Renal pelvis (tissue), 1 donor: ENCODE measurements at regions not wholly inside any gene's neighbourhood (a gene's known extent, or its start where the extent isn't known, plus 50 kb on each side); places are given as distances from the start of the nearest gene placed in this dataset.

Experiments used
- DNase-seq: peaks from one replicate; pipeline ENCODE4 v3.0.0-alpha.2; 2013

GRCh38 chr14:98878282-98878681 is 393.7 kb downstream of the BCL11B start:
- no peak for DNase-seq

DNA sequence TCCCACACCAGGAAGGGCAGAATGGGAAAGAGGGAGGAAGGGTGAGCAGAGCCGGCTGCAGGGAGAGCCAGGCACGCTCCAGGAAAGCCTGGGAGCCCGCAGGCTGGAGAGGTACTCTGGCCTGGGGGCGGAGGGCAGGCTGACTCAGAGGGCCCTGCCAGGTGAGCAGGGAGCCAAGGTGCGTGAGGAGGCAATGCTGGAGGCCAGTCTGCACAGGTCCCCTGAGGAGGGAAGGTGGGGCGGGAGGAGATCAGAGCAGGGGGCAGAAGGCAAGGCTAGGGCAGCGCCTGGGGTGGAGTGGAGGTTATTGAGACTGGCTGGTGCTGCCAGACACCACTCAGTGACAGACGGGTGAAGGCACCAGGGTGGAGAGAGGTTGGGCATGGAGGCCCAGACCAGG is 385.0 kb downstream of the BCL11B start:
- DNase-seq, result no peak

- DNase-seq, result no peak
These were observed 383.7 kb downstream of the BCL11B start for GRCh38 chr14:98888281-98888680.

DNA sequence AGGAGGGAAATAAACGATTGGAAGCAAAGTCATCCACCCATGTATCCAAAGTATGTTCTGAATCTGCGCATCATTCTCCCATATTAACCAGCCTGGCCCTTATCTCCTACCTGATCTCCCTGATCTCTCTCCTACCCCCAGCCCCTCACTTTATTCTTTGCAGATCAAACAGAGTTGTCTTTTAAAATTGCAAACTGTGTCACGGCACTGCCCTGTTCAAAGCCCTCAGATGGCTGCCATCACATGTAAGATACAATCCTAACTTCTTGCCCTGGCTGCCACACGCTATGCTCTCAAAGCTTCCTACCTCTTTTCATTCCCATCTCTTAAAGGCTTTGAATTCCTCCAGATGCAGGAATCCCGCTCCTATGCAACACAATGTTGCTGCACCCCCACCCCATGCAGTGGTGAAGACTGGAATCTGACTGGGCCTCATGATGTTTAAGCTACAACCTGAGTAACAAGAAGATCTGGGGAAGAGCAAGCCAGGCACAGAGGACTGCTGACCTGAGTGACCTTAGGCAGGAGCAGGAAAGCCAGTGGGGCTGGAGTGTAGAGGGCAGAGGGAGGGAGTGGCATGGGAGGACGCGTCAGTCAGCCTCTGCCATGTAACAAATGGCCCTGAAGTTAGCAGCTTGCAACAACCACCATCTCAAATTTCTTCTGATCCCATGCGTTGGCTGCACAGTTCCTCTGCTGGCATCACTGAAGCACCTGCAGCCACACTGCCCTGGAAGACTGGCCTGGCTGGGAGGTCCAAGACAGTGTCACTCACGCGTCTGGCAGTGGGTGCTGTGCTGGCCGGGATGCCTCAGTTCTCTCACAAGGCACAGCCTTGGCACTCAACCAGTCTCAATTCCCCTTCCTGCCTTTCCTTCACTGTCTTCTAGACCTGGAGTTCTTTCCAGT is 382.8 kb downstream of the BCL11B start:
- no peak for DNase-seq

GRCh38 chr14:98889836-98890185 is 382.2 kb downstream of the BCL11B start:
- DNase-seq, result no peak

DNA sequence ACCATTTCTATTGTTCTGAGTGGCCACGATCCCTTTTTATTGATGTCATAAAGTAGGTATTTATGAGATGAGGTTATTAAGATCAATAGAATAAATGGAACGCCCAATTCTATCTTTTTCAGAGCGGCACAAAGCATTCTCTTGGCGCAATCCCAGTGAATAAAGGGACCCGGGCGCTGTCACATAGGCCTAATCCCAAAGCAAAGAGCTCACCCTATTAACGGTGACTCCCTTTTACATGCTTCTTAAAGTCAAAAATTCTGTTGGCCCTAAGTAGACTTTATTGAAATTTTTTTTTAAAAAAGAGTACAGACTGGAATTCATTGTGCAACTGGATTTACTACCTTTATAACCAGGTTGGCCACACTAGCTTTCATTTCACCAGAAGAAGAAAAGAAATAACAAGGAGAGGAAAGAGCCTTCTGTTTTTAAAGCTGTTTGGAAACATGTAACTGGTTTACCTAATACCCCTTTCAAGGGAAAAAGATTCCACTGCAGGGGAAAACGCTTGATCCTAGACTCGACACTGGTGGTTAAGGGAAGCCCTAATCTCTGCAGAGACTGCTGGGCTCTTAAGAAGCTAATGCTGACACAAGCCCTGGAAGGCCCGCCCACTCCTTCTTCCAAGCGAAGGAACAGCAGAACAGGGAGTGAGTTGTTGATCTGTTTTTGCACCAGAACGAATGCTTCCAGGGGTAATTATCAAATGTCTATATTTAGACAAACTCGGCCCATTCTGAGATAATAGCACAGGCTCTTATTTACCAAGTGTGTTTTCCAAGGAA is 381.2 kb downstream of the BCL11B start:
- DNase-seq, result no peak

- DNase-seq, result no peak
These were observed 378.3 kb downstream of the BCL11B start for GRCh38 chr14:98893675-98894074.

DNA sequence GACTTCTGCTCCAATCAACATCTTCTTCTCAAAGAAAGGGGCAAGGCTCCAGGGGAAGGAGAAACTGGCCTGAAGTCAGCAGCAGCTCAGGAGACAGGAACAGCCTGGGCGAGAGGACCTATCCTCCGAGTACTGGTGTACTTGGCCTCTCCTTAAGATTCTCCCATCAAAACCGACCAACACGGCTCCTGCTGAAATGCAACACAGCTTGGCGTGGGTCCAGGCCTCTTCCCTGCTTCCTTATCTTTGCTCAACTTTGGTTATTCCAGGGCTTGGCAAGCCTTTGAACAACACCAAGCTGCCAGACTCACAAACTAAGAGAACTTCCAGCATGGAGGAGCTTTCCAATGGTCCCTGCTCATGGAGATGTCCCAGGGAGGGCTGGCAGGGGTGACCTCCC is 377.4 kb downstream of the BCL11B start:
- DNase-seq, result no peak

DNA sequence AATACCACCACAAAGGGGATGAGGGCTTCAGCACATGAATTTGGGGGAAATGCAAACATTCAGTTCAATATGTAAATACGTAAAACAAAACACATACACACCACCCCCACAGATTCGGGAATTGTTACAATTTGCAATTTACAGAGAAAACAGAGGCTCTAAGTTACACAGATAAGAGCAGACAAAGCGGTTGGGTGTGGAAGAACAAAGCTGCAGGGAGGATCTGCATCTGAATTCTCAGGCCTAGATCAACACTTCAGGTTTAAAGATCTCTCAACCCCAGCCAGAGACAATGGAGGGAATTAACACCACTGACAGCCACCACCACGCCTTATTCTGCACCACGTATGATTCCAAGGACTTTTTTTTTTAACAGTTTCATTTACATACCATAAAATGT is 375.5 kb downstream of the BCL11B start:
- no peak for DNase-seq

GRCh38 chr14:98897605-98898309 is 374.2 kb downstream of the BCL11B start:
- DNase-seq, result no peak

DNA sequence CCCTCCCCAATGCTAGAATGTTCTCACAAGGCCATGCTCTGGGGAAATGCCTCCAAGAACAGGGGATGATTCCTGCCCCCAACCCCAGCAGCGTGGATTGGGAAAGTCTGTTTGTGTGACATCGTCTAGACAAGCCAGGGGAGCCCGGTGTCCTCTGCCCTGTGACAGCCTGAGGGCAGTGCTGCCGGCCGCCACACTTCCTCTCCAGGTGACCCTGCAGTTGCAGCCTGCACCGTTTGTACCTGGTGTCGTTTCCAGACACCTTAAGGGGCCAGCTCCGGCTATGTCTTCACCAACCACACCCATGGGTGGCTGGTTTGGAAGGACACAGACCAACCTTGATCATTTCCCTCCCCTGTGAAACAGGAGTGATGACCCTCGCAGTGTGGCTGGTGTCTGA is 372.6 kb downstream of the BCL11B start:
- no peak for DNase-seq

DNA sequence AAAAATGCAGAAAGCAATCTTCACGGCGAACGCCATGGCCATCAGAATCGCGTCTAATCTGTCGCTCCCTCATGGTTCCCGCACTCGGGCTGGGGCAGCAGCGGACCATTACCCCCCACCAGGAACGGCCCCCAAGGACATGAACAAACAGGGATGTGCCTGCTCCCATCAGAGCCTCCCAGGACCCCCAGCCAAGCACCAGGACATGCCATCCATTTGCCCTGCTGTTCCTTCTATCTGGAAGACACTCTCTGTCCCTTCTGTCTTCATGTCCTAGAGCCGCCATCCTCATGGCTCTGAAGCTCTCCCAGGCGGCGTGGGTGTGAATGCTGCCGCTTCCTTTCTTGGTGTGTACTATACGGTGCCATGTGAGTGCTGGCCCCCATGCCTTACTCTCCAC is 371.8 kb downstream of the BCL11B start:
- DNase-seq, result no peak

- no peak for DNase-seq
These were observed 371.2 kb downstream of the BCL11B start for GRCh38 chr14:98900798-98901197.

DNA sequence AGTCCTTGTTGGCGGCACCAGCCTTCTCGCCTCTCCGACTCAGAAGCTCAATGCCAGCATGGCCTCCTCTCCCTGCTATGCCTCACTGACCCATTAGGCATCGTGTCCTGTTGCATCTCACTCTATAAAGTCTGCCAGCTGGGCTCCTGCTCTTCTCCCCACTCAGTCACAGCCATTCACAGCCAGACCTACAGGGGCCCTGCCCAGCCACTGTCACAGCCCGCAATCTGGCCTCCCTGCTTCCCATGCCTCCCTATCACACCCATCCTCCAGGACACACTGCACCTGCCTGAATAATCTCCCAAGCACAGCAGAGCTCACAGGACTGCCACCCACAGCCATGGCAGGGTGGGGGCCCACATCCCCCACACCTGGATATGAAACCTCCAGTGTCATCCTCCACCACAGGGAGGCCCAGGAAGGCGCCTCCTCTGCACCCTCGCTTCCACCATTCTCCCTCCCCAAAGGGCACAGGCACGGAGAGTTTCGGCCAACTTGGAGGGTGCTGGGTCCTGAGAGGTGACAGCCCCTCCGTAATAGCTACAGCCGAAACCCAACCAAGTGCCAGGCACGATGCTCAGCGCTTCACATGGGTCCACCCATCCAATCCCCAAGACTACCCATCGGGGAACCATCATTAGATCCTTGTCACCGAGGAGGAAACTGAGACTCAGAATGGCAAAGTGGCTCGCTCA is 370.3 kb downstream of the BCL11B start:
- DNase-seq, result no peak

GRCh38 chr14:98903371-98903770 is 368.6 kb downstream of the BCL11B start:
- no peak for DNase-seq

DNA sequence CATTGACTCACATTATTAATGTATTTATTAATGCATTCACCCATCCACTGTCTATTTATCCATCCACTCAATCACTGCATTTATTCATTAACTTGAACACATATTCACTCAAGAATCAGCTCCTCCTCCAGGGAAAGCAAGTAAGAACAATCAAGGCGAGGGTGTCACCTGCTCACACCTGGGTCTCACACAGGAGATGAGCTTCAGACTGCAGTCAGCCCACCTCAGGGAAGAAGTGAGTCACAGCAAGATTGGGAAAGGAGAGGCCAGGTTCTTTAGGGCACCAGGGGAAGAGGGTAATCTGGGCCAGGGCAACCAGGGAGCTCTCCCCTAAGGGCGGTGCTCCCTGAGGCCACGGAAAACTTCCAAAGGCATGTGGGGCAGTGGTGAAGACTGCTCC is 367.3 kb downstream of the BCL11B start:
- no peak for DNase-seq

- no peak for DNase-seq
These were observed 365.6 kb downstream of the BCL11B start for GRCh38 chr14:98906123-98906995.

- no peak for DNase-seq
These were observed 364.7 kb downstream of the BCL11B start for GRCh38 chr14:98907271-98907670.

DNA sequence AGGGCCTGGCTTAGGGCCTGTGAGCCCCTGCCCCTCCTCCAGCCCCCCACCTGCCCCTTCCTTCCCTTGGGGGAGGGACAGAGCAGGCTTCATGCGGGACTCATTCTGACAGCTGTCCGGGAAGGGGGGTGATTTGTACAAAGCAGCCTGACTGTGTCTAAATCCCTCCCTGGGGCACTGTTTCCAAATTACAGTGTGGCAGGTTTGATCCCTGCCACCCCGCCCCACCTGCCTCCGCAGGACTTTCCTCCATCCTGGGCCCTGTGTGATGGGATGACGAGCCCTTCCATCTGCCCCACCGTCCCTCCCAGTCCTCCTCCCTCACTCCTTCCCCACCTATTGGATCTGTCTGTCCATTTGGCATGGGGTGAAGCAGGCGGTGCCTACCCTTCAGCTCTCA is 363.9 kb downstream of the BCL11B start:
- DNase-seq, result no peak

DNA sequence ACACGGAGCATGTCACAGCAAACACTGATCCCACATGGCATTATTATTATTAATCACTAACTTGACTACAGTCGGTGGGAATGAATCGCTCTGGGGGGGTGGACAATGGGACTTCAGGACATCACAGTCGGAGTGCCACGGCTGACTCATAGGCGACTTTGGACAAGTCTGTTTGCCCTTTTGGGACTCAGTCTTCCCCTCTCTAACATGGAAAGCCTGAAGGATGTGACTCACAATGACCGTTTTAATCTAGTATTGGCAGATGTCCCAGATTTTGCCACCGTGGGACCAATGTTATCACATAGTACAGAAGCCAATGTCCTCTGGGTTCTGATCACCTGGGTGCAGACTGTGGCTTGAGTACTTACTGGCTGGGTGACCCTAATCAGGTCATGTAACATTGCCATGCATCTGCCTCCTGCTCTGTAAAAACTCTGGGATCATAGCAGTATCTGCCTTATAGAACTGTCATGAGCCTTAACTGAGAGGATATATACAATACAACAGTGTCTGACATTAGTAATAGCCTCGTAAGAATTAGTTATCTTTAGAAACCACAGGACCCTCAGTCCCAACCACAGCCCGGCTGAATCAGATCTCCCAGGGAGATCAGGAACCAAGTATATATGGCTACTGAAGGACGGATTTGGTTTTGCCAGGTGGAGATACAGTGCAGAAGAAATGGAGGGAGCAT is 362.6 kb downstream of the BCL11B start:
- no peak for DNase-seq
